ENCODE measurements at regions not wholly inside any gene's neighbourhood (a gene's known extent, or its start where the extent isn't known, plus 50 kb on each side); places are given as distances from the start of the nearest gene placed in this dataset.
"Not testable (repeated sequence)": the region's sequence is repeated elsewhere in the genome, so short reads cannot be mapped to it uniquely, and the experiment has no call there.

- Histone ChIP-seq H3K4me2 (ENCODE audit: low read length) (peak overlapping the region; percentile 34), H3K27ac (ENCODE audit: low read depth, low read length) (peak overlapping the region; percentile 73), H2AFZ (ENCODE audit: low read depth, low read length) (peak overlapping the region; percentile 1)
Measured at GRCh38 chr1:94658221-94658620, 116.7 kb upstream of the F3 start.

DNA sequence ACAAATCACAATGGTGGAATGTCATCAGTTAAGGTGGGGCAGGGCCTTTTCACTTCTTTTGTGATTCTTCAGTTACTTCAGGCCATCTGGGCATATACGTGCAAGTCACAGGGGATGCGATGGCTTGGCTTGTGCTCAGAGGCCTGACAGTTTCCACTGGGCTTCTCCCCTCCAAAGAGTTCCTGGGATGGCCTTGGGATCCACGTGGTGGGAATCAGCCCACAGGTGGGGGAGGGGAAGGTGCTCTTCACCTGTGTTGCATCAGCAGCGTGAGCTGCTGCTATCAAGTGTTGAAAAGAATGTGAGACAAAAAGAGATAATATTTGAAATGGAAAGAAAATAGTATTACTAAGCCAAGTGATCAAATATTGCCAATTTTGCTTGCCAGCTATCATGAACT, 116.2 kb upstream of the F3 start:
- H3K27ac Mint-ChIP-seq (ENCODE audit: unreplicated experiment) = peak overlapping the region; percentile 90
- H3K4me2 ChIP-seq (ENCODE audit: low read length) = peak overlapping the region; percentile 34
- FAIRE-seq = not testable (repeated sequence)

More at GRCh38 chr1:94658221-94658620, 116.7 kb upstream of the F3 start:
- H3K36me3 ChIP-seq (ENCODE audit: insufficient read depth, low read length) = no peaks in the 10 kb centered on the region
- H3K27me3 ChIP-seq (ENCODE audit: insufficient read depth, low read length) = no peaks in the 10 kb centered on the region
- H3K4me1 ChIP-seq (ENCODE audit: insufficient read depth, low read length) = peaks cover 25% of the 10 kb centered on the region
- DNase-seq (ENCODE audit: low read depth) (peak; percentile 75), FAIRE-seq (peak; percentile 80)
- H3K4me3 Mint-ChIP-seq (ENCODE audit: unreplicated experiment) = no peak overlapping the region
- H3K9ac ChIP-seq (ENCODE audit: low read length) = no peak overlapping the region
- no peak overlapping the region for H3K4me3 ChIP-seq (ENCODE audit: insufficient read depth, low read depth, low read length)
- H3K9me3 Mint-ChIP-seq (ENCODE audit: unreplicated experiment) = no peaks in the 10 kb centered on the region
- H3K79me2 ChIP-seq (ENCODE audit: insufficient read depth, low read length) = no peaks in the 10 kb centered on the region
- TF ChIP-seq, protein P1, sequence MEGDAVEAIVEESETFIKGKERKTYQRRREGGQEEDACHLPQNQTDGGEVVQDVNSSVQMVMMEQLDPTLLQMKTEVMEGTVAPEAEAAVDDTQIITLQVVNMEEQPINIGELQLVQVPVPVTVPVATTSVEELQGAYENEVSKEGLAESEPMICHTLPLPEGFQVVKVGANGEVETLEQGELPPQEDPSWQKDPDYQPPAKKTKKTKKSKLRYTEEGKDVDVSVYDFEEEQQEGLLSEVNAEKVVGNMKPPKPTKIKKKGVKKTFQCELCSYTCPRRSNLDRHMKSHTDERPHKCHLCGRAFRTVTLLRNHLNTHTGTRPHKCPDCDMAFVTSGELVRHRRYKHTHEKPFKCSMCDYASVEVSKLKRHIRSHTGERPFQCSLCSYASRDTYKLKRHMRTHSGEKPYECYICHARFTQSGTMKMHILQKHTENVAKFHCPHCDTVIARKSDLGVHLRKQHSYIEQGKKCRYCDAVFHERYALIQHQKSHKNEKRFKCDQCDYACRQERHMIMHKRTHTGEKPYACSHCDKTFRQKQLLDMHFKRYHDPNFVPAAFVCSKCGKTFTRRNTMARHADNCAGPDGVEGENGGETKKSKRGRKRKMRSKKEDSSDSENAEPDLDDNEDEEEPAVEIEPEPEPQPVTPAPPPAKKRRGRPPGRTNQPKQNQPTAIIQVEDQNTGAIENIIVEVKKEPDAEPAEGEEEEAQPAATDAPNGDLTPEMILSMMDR (IDR thresholded peaks at IDR 0.05; ENCODE audit: insufficient read depth, low read depth, low read length) = no peak
- no peak for TF ChIP-seq EZH2 (IDR thresholded peaks at IDR 0.05; ENCODE audit: insufficient read depth, low read length)
- H3K36me3 Mint-ChIP-seq (ENCODE audit: low read depth, unreplicated experiment) = no peaks in the 10 kb centered on the region
- peaks cover 34% of the 10 kb centered on the region for H3K4me1 Mint-ChIP-seq (ENCODE audit: low read depth, unreplicated experiment)
- no peaks in the 10 kb centered on the region for H4K20me1 ChIP-seq (ENCODE audit: insufficient read depth, low read length)
- H3K9me3 ChIP-seq (ENCODE audit: insufficient read depth, low read depth, low read length) = no peaks in the 10 kb centered on the region
- H3K27me3 Mint-ChIP-seq (ENCODE audit: low read depth, unreplicated experiment) = no peaks in the 10 kb centered on the region
- H3K27ac Mint-ChIP-seq (ENCODE audit: unreplicated experiment) = peak overlapping the region; percentile 90

DNA sequence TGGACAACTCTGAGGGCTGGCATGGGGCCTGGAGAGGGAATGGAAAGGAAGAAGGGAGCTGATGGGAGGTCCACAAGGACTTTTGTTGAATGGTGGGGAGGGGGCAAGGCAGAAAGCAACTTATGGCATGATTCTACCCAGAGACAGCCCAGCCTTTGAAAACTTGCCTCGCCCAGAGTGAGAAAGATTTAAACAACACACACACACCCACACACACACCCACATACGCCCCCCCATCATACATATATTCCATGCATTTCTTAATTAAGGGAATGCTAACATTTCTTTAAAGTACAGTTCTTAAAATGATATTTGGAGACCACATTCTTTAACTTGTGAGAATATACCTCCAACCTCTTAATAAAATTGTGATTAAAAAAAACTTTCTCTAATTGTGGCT, 115.4 kb upstream of the F3 start:
- H4K20me1 ChIP-seq (ENCODE audit: insufficient read depth, low read length) = no peaks in the 10 kb centered on the region
- H3K4me1 ChIP-seq (ENCODE audit: insufficient read depth, low read length) = peaks cover 26% of the 10 kb centered on the region
- Mint-ChIP-seq H3K27ac (ENCODE audit: unreplicated experiment) (no peak overlapping the region), H3K4me3 (ENCODE audit: unreplicated experiment) (no peak overlapping the region), H3K27me3 (ENCODE audit: low read depth, unreplicated experiment) (no peaks in the 10 kb centered on the region), H3K4me1 (ENCODE audit: low read depth, unreplicated experiment) (peaks cover 34% of the 10 kb centered on the region), H3K36me3 (ENCODE audit: low read depth, unreplicated experiment) (no peaks in the 10 kb centered on the region), H3K9me3 (ENCODE audit: unreplicated experiment) (no peaks in the 10 kb centered on the region)
- H3K27ac ChIP-seq (ENCODE audit: low read depth, low read length) = no peak overlapping the region
- H3K9ac ChIP-seq (ENCODE audit: low read length) = no peak overlapping the region
- H3K4me3 ChIP-seq (ENCODE audit: insufficient read depth, low read depth, low read length) = no peak overlapping the region
- DNase-seq (ENCODE audit: low read depth) = no peak
- H3K27me3 ChIP-seq (ENCODE audit: insufficient read depth, low read length) = no peaks in the 10 kb centered on the region
- no peak overlapping the region for H2AFZ ChIP-seq (ENCODE audit: low read depth, low read length)
- no peak for TF ChIP-seq EZH2 (IDR thresholded peaks at IDR 0.05; ENCODE audit: insufficient read depth, low read length)
- H3K36me3 ChIP-seq (ENCODE audit: insufficient read depth, low read length) = no peaks in the 10 kb centered on the region
- H3K4me2 ChIP-seq (ENCODE audit: low read length) = no peak overlapping the region
- FAIRE-seq = no peak
- H3K9me3 ChIP-seq (ENCODE audit: insufficient read depth, low read depth, low read length) = no peaks in the 10 kb centered on the region
- H3K79me2 ChIP-seq (ENCODE audit: insufficient read depth, low read length) = no peaks in the 10 kb centered on the region

More for the DNA sequence above, 116.2 kb upstream of the F3 start:
- H3K79me2 ChIP-seq (ENCODE audit: insufficient read depth, low read length); H3K9ac ChIP-seq (ENCODE audit: low read length); H4K20me1 ChIP-seq (ENCODE audit: insufficient read depth, low read length); H3K36me3 Mint-ChIP-seq (ENCODE audit: low read depth, unreplicated experiment); H3K36me3 ChIP-seq (ENCODE audit: insufficient read depth, low read length); H3K27me3 Mint-ChIP-seq (ENCODE audit: low read depth, unreplicated experiment); H3K9me3 Mint-ChIP-seq (ENCODE audit: unreplicated experiment); H3K4me3 Mint-ChIP-seq (ENCODE audit: unreplicated experiment); DNase-seq (ENCODE audit: low read depth); H3K27me3 ChIP-seq (ENCODE audit: insufficient read depth, low read length); H3K4me3 ChIP-seq (ENCODE audit: insufficient read depth, low read depth, low read length); H3K9me3 ChIP-seq (ENCODE audit: insufficient read depth, low read depth, low read length): not testable (repeated sequence)
- H3K4me1 Mint-ChIP-seq (ENCODE audit: low read depth, unreplicated experiment) = peaks cover 34% of the 10 kb centered on the region
- Histone ChIP-seq H3K27ac (ENCODE audit: low read depth, low read length) (peak overlapping the region; percentile 73), H3K4me1 (ENCODE audit: insufficient read depth, low read length) (peaks cover 26% of the 10 kb centered on the region), H2AFZ (ENCODE audit: low read depth, low read length) (peak overlapping the region; percentile 1)
